ENCODE measurements at regions not wholly inside any gene's neighbourhood (a gene's known extent, or its start where the extent isn't known, plus 50 kb on each side); places are given as distances from the start of the nearest gene placed in this dataset.

- TF ChIP-seq CTCF (IDR thresholded peaks at IDR 0.05) = no peak
- no peak for TF ChIP-seq ZFX (IDR thresholded peaks at IDR 0.05; ENCODE audit: borderline replicate concordance)
Measured at GRCh38 chr11:24181395-24182047, 315.3 kb upstream of the LUZP2 start.
